Progenitor cell of endocrine pancreas (in vitro differentiated cells): ENCODE measurements at regions not wholly inside any gene's neighbourhood (a gene's known extent, or its start where the extent isn't known, plus 50 kb on each side); places are given as distances from the start of the nearest gene placed in this dataset.
"Not testable (repeated sequence)": the region's sequence is repeated elsewhere in the genome, so short reads cannot be mapped to it uniquely, and the experiment has no call there.

Experiments used
- DNase-seq: peaks from one replicate; pipeline ENCODE4 v3.0.0; 2021; ENCODE audit warnings: low spot score; ENCODE audit not compliant: unreplicated experiment
- H3K27ac Mint-ChIP-seq: 2 replicates; pipeline ENCODE4 v1.8.0; 2021; ENCODE audit warnings: mild to moderate bottlenecking, moderate library complexity, mixed read lengths
- H3K27me3 Mint-ChIP-seq: 2 replicates; pipeline ENCODE4 v1.8.0; 2021; ENCODE audit warnings: mixed read lengths
- H3K36me3 Mint-ChIP-seq: 2 replicates; pipeline ENCODE4 v1.8.0; 2022; ENCODE audit warnings: mixed read lengths; ENCODE audit not compliant: insufficient read depth
- H3K4me1 Mint-ChIP-seq: 2 replicates; pipeline ENCODE4 v1.8.0; 2021; ENCODE audit warnings: low read depth, mixed read lengths
- H3K4me3 Mint-ChIP-seq: 2 replicates; pipeline ENCODE4 v1.8.0; 2021; ENCODE audit warnings: low read depth, mild to moderate bottlenecking, moderate library complexity, mixed read lengths
- H3K9me3 Mint-ChIP-seq: 2 replicates; pipeline ENCODE4 v1.8.0; 2021; ENCODE audit warnings: low read depth, mixed read lengths
- TF ChIP-seq, protein P1 (sequence below): fragments of 200-600 bp; sonication (generic); IDR thresholded peaks from one replicate; pipeline ENCODE4 v1.5.0; 2021; ENCODE audit warnings: antibody characterized with exemption, mild to moderate bottlenecking; ENCODE audit not compliant: unreplicated experiment

DNA sequence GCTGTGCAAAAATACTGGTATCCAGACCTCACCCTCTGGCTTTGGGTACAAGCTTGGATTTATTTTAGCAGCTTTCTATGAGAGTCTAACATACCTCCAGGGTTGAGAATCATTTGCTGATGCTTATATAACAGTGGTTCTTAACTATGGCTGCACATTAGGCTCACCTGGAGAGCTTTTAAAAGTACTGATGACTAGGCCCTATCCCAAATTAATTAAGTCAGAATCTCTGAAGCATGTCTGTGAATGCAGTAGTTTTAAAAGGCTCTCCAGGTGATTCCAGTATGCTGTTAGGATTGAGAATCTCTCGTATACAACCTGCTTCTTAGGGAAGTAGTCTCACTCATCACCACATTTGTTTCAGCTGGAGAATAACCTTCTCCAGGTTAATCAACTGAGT lies 99.2 kb downstream of the PDHA2 start:
- H3K4me1 Mint-ChIP-seq: peaks cover 4% of the 10 kb centered on the region
- H3K9me3 Mint-ChIP-seq: peaks cover 10% of the 10 kb centered on the region
- H3K27me3 Mint-ChIP-seq: no peaks in the 10 kb centered on the region
- H3K4me3 Mint-ChIP-seq: no peak overlapping the region
- no peak for DNase-seq
- H3K27ac Mint-ChIP-seq: no peak overlapping the region
- TF ChIP-seq, protein P1, sequence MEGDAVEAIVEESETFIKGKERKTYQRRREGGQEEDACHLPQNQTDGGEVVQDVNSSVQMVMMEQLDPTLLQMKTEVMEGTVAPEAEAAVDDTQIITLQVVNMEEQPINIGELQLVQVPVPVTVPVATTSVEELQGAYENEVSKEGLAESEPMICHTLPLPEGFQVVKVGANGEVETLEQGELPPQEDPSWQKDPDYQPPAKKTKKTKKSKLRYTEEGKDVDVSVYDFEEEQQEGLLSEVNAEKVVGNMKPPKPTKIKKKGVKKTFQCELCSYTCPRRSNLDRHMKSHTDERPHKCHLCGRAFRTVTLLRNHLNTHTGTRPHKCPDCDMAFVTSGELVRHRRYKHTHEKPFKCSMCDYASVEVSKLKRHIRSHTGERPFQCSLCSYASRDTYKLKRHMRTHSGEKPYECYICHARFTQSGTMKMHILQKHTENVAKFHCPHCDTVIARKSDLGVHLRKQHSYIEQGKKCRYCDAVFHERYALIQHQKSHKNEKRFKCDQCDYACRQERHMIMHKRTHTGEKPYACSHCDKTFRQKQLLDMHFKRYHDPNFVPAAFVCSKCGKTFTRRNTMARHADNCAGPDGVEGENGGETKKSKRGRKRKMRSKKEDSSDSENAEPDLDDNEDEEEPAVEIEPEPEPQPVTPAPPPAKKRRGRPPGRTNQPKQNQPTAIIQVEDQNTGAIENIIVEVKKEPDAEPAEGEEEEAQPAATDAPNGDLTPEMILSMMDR: no peak
- no peaks in the 10 kb centered on the region for H3K36me3 Mint-ChIP-seq

DNA sequence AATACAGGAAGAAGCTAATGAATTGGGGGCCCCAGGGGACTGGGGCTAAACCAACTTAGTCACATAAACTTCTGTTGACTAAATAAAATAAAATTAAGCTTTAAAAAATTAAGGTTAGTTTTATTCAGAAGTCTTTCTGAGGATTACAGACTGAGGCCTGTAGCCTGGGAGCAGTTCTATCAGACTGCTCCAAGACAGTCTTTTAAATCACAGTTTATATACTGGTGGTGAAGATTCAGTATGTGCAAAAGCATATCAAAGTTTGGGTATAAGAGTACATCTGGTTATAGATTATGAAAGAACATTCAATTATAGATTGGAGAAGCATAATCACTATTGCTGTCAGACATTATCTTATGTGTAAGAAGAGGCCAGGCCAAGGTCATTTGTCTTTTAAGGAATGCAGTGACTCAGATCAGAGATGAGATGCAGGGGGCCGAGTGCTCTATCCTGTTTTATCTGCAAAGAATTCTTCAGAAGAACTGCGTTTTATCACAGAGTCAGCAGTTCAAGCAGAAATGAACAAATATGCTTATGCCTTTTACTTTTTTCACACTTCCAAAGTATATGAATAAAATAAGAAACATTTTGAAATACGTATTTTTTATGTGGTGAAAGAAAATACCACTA lies 109.4 kb downstream of the PDHA2 start:
- TF ChIP-seq, protein P1: no peak
- H3K27ac Mint-ChIP-seq: no peak overlapping the region
- H3K27me3 Mint-ChIP-seq: no peaks in the 10 kb centered on the region
- no peak for DNase-seq
- peaks cover 2% of the 10 kb centered on the region for H3K4me1 Mint-ChIP-seq
- peaks cover 14% of the 10 kb centered on the region for H3K9me3 Mint-ChIP-seq
- H3K36me3 Mint-ChIP-seq: no peaks in the 10 kb centered on the region
- H3K4me3 Mint-ChIP-seq: no peak overlapping the region

DNA sequence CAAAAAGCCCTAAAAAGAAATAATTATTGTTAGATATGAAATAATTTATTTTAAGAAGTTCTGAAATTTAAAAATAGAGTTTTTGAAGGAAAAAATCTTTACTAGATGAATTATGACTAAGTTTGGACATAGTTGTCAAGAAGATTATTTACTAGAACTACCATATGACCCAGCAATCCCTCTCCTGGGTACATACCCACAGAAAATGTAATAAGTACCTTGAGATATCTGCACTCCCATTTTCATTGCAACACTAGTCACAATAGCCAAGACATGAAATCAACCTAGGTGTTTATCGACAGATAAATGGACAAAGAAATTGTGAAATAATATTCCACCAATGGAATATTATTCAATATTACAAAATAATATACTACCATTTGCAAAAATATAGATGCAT lies 109.9 kb downstream of the PDHA2 start:
- H3K9me3 Mint-ChIP-seq: peaks cover 14% of the 10 kb centered on the region
- H3K36me3 Mint-ChIP-seq: no peaks in the 10 kb centered on the region
- no peak overlapping the region for H3K4me3 Mint-ChIP-seq
- H3K4me1 Mint-ChIP-seq: peaks cover 2% of the 10 kb centered on the region
- TF ChIP-seq, protein P1: no peak
- no peak overlapping the region for H3K27ac Mint-ChIP-seq
- no peaks in the 10 kb centered on the region for H3K27me3 Mint-ChIP-seq
- DNase-seq: no peak

DNA sequence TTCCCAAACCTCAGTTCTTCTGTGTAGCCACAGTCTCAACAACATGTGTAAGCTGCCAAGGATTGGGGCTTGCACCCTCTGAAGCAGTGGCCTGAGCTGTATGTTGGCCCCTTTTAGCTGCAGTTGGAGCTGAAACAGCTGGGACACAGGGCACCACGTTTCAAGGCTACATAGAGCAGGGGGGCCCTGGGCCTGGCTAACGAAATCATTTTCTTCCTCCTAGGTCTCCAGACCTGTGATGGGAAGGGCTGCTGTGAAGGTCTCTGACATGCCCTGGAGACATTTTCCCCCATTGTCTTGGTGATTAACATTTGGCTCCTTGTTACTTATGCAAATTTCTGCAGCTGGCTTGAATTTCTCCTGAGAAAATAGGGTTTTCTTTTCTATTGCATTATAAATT lies 112.6 kb downstream of the PDHA2 start:
- H3K4me3 Mint-ChIP-seq, H3K36me3 Mint-ChIP-seq, DNase-seq, H3K4me1 Mint-ChIP-seq, H3K9me3 Mint-ChIP-seq, H3K27me3 Mint-ChIP-seq, H3K27ac Mint-ChIP-seq: not testable (repeated sequence)

DNA sequence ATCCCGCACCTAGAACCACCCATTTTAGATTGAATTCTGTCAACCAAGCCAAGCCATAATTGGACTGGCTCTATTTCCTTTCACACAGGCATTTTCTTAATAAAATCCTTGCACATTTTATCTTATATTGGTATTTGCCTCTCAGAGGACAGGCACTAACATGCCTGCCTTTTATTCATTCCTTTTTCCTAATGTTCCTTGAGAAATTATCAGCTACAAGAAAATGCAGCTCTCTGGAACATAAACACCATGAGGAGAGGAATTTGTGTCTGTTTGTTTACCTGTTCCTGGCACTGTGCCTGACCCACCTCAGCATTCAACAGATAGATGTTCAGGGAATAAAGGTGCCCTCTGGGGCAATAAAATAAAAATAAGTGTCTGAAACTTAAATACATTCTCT lies 116.2 kb downstream of the PDHA2 start:
- DNase-seq: no peak
- TF ChIP-seq, protein P1: no peak
- Mint-ChIP-seq H3K27ac (no peak overlapping the region), H3K36me3 (no peaks in the 10 kb centered on the region), H3K4me1 (peaks cover 2% of the 10 kb centered on the region), H3K9me3 (peaks cover 3% of the 10 kb centered on the region), H3K27me3 (no peaks in the 10 kb centered on the region), H3K4me3 (no peak overlapping the region)

DNA sequence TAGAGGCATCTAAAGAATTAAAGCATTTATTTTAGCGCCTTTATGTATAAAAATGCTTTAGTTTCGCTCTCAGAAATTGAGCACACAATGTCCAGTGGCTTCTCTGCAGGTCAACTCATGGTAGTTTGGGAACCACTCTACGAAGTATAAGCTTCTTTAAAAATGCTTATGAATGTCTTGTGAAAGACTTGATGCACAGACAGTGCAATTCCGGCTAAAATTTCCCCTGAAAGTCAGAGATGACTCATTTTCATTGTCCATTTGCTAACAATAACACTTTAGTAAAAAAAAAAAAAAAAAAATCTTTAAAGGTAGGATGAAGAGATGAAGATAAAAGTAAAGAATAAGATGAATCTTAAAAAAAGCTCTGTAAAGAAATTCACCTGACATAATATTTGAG lies 117.2 kb downstream of the PDHA2 start:
- Mint-ChIP-seq H3K9me3 (no peaks in the 10 kb centered on the region), H3K4me1 (peaks cover 2% of the 10 kb centered on the region), H3K27me3 (no peaks in the 10 kb centered on the region), H3K4me3 (no peak overlapping the region), H3K27ac (no peak overlapping the region), H3K36me3 (no peaks in the 10 kb centered on the region)
- TF ChIP-seq, protein P1: no peak
- no peak for DNase-seq
